IPS-NIHi11 (cell line): ENCODE measurements at regions not wholly inside any gene's neighbourhood (a gene's known extent, or its start where the extent isn't known, plus 50 kb on each side); places are given as distances from the start of the nearest gene placed in this dataset.

ENCODE experiments used
- DNase-seq: peaks from one replicate; pipeline ENCODE4 v3.0.0; 2012; ENCODE audit warnings: mixed read lengths, low spot score

GRCh38 chr9:99752417-99753109 is 69.1 kb upstream of the NR4A3 start:
- no peak for DNase-seq

GRCh38 chr9:99753436-99753835 is 68.2 kb upstream of the NR4A3 start:
- DNase-seq, result no peak

GRCh38 chr9:99760421-99760820 is 61.3 kb upstream of the NR4A3 start:
- DNase-seq, result no peak

- no peak for DNase-seq
Measured at GRCh38 chr9:99762470-99762869, 59.2 kb upstream of the NR4A3 start.
